ENCODE measurements at regions not wholly inside any gene's neighbourhood (a gene's known extent, or its start where the extent isn't known, plus 50 kb on each side); places are given as distances from the start of the nearest gene placed in this dataset.

DNA sequence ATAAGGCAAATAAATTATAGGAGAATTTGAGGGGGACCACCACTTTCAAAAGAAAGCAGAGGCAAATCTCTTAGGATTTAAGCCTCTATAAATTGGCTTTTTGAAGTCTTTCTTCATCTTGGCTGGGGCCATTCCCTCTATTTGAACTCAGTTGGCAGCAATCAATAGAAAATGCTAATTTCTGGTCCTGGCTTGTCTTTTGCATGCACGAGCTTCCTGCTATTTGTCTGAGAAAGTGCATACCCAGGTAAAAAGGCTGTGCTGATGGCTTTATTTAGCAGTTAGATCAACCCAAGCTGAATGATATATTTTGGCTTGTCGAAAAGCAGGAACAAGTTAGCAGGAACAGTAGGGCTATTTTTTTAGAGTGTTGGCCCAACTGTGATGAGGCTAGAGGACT, 64.1 kb upstream of the GRAMD1B start:
- no peak for DNase-seq (ENCODE audit: extremely low read depth, low read depth)
- TF ChIP-seq, protein P1, sequence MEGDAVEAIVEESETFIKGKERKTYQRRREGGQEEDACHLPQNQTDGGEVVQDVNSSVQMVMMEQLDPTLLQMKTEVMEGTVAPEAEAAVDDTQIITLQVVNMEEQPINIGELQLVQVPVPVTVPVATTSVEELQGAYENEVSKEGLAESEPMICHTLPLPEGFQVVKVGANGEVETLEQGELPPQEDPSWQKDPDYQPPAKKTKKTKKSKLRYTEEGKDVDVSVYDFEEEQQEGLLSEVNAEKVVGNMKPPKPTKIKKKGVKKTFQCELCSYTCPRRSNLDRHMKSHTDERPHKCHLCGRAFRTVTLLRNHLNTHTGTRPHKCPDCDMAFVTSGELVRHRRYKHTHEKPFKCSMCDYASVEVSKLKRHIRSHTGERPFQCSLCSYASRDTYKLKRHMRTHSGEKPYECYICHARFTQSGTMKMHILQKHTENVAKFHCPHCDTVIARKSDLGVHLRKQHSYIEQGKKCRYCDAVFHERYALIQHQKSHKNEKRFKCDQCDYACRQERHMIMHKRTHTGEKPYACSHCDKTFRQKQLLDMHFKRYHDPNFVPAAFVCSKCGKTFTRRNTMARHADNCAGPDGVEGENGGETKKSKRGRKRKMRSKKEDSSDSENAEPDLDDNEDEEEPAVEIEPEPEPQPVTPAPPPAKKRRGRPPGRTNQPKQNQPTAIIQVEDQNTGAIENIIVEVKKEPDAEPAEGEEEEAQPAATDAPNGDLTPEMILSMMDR (IDR thresholded peaks at IDR 0.05; ENCODE audit: low read depth, low read length), result no peak

DNA sequence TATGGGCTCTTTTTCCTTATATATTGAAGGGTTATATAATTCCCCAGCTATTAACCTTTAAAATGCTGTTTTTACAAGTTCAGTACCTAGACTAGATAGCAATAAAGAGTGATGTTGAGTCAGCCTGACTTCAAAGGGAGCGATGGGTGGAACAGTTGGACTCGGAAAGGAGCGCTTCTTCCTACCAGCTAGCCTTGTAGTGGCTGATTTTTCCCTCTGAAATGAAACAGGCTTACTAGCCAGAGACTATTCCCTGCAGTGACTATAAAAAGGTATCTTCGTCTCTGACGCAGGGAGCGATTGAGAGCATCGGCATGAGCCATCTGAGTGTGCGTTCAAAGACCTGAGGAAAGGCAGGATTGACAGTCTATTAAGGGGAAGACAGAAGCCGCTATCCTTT, 66.0 kb upstream of the GRAMD1B start:
- TF ChIP-seq, protein P1 (IDR thresholded peaks at IDR 0.05; ENCODE audit: low read depth, low read length), result no peak
- no peak for DNase-seq (ENCODE audit: extremely low read depth, low read depth)

DNA sequence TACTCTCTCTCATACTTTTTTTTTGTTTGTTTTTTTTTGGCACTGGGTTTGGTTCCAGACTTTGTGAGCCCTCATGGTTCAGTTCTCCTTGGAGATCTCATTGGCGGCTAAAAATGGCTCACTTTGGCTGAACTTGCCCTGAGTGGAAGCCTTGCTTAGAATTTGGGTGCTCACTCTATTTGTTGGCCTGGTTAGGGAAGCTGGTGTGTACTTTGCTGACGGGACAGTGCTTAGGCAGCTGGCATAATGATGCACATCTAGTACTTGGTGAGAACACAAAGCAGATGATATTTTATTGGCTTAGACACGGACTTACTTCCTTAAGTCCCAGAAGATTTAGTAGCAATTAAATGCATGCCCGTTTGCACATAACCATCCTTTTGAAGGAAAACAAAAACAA, 66.5 kb upstream of the GRAMD1B start:
- TF ChIP-seq, protein P1 (IDR thresholded peaks at IDR 0.05; ENCODE audit: low read depth, low read length), result no peak
- no peak for DNase-seq (ENCODE audit: extremely low read depth, low read depth)

DNA sequence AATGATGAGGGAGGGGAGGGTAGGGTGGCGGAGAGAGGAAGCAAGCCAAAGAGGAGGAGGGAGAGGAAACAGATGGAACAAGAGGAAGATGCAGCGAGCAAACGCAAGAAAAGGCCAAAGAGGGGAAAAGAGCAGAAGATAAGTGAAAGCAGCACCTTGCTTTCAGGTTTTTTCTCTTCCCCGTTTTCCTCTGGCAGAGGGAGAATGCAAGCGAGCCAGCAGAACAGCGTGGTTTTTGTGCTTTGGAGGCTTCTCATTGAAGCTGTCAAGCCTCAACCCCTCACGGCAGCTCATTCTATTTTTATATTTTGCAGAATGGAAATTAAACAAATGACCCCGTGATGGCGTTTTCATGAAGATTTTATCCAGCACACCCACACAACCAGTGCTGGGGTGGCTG, 67.1 kb upstream of the GRAMD1B start:
- DNase-seq (ENCODE audit: extremely low read depth, low read depth), result no peak
- TF ChIP-seq, protein P1 (IDR thresholded peaks at IDR 0.05; ENCODE audit: low read depth, low read length), result no peak

DNA sequence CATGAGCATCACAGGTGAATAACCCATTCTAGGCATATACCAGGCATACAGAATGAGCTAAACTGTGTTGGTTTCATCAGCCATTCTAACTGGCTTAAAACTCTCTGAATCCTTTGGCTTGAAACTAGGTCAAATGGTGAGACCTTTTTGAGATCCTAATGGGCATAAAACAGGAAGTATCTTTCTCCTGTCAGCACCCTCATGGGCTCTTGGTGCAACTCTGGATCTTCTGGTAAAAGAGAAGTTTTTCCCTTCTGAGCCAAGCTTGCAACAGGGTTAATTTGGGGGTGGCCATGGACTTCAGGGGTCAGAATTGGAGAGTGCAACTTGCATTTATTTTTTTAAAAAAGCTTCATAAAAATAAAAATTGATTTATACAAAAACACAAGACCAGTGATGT, 67.9 kb upstream of the GRAMD1B start:
- TF ChIP-seq, protein P1 (IDR thresholded peaks at IDR 0.05; ENCODE audit: low read depth, low read length), result no peak
- DNase-seq (ENCODE audit: extremely low read depth, low read depth), result no peak

DNA sequence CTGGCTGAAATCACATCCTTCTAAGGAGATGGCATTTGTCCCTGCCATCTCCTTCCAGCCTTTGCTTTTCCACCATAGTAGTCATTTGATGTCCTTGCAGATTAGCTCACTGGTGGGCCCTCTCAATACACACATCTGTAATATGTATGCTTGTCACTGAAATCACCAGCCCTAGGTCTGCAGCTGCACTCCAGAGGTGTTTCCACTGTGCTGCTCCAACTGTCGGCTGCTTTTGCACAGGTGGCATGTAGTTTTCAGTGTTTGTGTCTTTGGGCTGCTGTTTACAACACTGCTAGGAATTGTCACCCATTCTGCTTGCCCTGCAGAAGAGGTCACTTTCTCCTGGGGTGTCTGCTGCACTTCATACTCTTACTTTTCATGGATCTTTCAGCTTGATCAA, 69.0 kb upstream of the GRAMD1B start:
- TF ChIP-seq, protein P1 (IDR thresholded peaks at IDR 0.05; ENCODE audit: low read depth, low read length), result no peak

DNA sequence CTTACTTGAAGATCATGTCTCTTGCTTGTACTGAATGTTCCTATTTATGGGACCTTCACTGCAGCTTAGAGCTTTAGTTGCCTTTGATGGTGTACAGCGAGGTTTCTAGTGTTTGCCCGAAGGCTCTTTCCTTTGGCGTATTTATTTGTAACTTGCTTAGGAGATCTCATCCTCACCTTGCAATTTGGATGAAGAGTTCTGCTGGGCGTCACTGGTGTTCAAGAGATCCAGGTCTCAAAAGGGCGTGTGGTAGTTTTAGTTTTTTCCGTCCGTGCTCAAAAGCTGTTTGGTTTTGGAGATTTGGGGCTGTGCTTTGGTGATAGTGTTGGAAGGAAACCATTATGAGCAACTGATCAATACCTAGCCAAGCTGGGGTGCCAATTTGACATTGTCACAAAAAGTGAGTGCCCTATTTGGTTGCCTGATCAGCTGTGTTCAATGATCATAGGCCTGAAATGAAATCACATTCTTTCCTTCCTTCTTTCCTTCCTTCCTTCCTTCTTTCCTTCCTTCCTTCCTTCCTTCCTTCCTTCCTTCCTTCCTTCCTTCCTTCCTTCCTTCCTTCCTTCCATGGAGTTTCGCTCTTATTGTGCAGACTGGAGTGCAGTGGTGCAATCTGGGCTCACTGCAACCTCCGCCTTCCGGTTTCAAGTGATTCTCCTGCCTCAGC, 69.7 kb upstream of the GRAMD1B start:
- no peak for DNase-seq (ENCODE audit: extremely low read depth, low read depth)
- TF ChIP-seq, protein P1 (IDR thresholded peaks at IDR 0.05; ENCODE audit: low read depth, low read length), result no peak

More for the DNA sequence above, 69.0 kb upstream of the GRAMD1B start:
- no peak for DNase-seq (ENCODE audit: extremely low read depth, low read depth)

Data from AG09319 (cell line).